Fibroblast of pulmonary artery (primary cell): ENCODE measurements at regions not wholly inside any gene's neighbourhood (a gene's known extent, or its start where the extent isn't known, plus 50 kb on each side); places are given as distances from the start of the nearest gene placed in this dataset.
"Not testable (repeated sequence)": the region's sequence is repeated elsewhere in the genome, so short reads cannot be mapped to it uniquely, and the experiment has no call there.

Experiments used
- DNase-seq: peaks from one replicate; pipeline ENCODE4 v3.0.0-alpha.2; 2010; ENCODE audit warnings: low read depth
- H3K4me3 ChIP-seq: replicated peaks from 2 replicates; pipeline ENCODE4 v1.5.1; 2011; ENCODE audit warnings: low read depth, mild to moderate bottlenecking, control low read depth, low read length, moderate library complexity
- TF ChIP-seq, protein P1 (sequence below): IDR thresholded peaks from 2 replicates; pipeline ENCODE4 v1.5.1; 2011; ENCODE audit warnings: mild to moderate bottlenecking, control low read depth, low read length, inconsistent platforms; ENCODE audit errors: missing control alignments

DNA sequence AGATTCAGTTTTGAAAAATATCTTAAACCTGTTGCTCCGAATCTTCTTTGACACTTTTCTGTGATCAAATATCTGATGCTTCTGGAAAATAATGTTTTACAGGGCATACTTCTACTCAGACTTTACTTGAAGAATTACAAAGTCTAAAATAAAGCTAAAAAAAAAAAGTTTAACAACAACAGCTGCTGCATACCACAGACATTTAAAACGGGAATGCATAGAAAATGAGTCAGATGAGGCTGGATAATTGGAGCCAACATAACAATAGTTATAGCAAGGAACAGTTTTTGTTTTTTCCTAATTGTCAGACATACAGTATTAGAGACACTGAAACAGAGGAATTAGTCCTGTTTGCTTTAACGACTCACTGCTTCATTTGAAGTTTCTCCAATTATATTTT lies 1090.2 kb downstream of the SUCLG1 start:
- peak; percentile 33 for DNase-seq
- no peak overlapping the region for H3K4me3 ChIP-seq
- TF ChIP-seq, protein P1, sequence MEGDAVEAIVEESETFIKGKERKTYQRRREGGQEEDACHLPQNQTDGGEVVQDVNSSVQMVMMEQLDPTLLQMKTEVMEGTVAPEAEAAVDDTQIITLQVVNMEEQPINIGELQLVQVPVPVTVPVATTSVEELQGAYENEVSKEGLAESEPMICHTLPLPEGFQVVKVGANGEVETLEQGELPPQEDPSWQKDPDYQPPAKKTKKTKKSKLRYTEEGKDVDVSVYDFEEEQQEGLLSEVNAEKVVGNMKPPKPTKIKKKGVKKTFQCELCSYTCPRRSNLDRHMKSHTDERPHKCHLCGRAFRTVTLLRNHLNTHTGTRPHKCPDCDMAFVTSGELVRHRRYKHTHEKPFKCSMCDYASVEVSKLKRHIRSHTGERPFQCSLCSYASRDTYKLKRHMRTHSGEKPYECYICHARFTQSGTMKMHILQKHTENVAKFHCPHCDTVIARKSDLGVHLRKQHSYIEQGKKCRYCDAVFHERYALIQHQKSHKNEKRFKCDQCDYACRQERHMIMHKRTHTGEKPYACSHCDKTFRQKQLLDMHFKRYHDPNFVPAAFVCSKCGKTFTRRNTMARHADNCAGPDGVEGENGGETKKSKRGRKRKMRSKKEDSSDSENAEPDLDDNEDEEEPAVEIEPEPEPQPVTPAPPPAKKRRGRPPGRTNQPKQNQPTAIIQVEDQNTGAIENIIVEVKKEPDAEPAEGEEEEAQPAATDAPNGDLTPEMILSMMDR, result no peak

DNA sequence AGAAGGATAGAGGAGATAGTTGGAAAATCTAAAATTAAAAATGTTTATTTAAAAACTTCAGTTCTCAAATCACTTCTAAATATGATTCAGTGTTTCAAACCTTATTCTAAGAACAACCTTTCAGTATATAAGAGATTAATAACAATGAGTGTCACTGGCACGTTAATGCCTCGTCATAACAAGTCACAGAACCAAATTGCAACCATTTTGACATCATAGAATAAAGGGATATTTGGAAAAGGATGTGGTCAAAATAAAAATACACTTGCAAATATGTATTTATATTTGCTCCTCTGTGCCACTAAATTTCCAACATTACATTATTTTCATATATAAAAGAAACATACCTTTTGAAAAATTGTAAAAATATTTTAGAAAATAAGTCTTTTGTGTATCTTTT lies 1090.6 kb downstream of the SUCLG1 start:
- no peak overlapping the region for H3K4me3 ChIP-seq
- TF ChIP-seq, protein P1, result no peak
- DNase-seq, result no peak

GRCh38 chr2:83365476-83365875 lies 1093.6 kb downstream of the SUCLG1 start:
- H3K4me3 ChIP-seq, result no peak overlapping the region
- TF ChIP-seq, protein P1, result no peak
- DNase-seq, result no peak

DNA sequence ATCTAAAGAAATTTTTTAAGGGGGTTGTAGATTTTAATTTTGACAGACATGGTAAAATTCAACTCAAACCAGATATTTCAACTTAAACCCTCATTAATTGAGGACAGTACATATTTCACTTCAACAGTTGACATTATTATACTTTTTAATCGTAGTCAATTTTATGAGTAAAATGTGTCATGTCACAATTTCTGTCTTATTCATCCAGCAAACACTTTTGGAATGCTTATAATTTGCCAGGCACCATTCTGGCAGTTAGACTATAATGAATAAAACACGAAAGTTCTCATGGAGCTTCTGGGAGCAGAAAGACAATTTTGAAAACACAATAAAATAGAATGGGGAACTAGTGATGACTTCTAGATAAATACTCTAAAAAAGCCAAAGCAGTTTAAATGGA lies 1094.8 kb downstream of the SUCLG1 start:
- no peak overlapping the region for H3K4me3 ChIP-seq
- peak; percentile 17 for DNase-seq
- TF ChIP-seq, protein P1, result no peak

- not testable (repeated sequence) for H3K4me3 ChIP-seq, DNase-seq
Observed at GRCh38 chr2:83363138-83363537, 1095.9 kb downstream of the SUCLG1 start.

DNA sequence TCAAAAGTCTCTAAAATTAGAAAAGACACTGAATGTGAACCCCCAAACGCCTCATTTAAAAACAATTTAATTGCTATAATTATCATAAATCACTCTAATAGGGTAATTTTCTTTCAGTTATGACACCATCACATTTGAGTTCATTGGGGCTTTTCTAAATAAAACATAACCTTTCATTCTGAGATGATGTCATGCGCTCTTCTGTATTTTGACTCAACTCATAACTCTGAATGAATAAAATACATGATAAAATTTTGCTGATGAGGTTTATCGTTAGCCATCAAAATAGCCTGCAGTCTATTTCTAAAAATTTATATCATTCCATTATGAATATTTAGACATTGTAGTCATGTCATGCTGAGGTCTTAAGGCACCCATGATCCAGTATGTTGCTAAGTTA lies 1099.7 kb downstream of the SUCLG1 start:
- no peak for DNase-seq
- TF ChIP-seq, protein P1, result no peak
- no peak overlapping the region for H3K4me3 ChIP-seq

GRCh38 chr2:83342860-83343329 lies 1116.2 kb downstream of the SUCLG1 start:
- H3K4me3 ChIP-seq, result no peak overlapping the region
- DNase-seq, result no peak
- TF ChIP-seq, protein P1, result no peak
